Astrocyte (in vitro differentiated cells and primary cell): ENCODE measurements at regions not wholly inside any gene's neighbourhood (a gene's known extent, or its start where the extent isn't known, plus 50 kb on each side); places are given as distances from the start of the nearest gene placed in this dataset.

Source experiments
- DNase-seq: peaks from one replicate; pipeline ENCODE4 v3.0.0-alpha.2; 2010; ENCODE audit warnings: low read depth
- FAIRE-seq: peaks from 2 replicates; lab custom pipeline; 2011; peaks lifted over from hg19 to GRCh38; lab: Jason Lieb, UNC
- H2AFZ ChIP-seq: 2 replicates; pipeline ENCODE4 v1.6.0; 2012; ENCODE audit warnings: low read depth, low read length, inconsistent platforms
- H3K27ac ChIP-seq: 2 replicates; pipeline ENCODE4 v1.5.1; 2011; ENCODE audit warnings: low read depth, low read length, inconsistent platforms
- H3K27me3 ChIP-seq: 2 replicates; pipeline ENCODE4 v1.6.0; 2011; ENCODE audit warnings: low read length, inconsistent platforms; ENCODE audit not compliant: insufficient read depth
- H3K36me3 ChIP-seq: 2 replicates; pipeline ENCODE4 v1.5.1; 2011; ENCODE audit warnings: low read length, inconsistent platforms; ENCODE audit not compliant: insufficient read depth
- H3K4me1 ChIP-seq: 2 replicates; pipeline ENCODE4 v1.5.1; 2011; ENCODE audit warnings: low read length, inconsistent platforms; ENCODE audit not compliant: insufficient read depth
- H3K4me2 ChIP-seq: 2 replicates; pipeline ENCODE4 v1.6.0; 2012; ENCODE audit warnings: low read length, inconsistent platforms
- H3K4me3 ChIP-seq: 2 replicates; pipeline ENCODE4 v1.5.1; 2011; ENCODE audit warnings: low read depth, mild to moderate bottlenecking, low read length, inconsistent platforms; ENCODE audit not compliant: insufficient read depth
- H3K79me2 ChIP-seq: 2 replicates; pipeline ENCODE4 v1.6.0; 2012; ENCODE audit warnings: mild to moderate bottlenecking, low read length, inconsistent platforms; ENCODE audit not compliant: insufficient read depth
- H3K9ac ChIP-seq: 2 replicates; pipeline ENCODE4 v1.6.0; 2012; ENCODE audit warnings: mild to moderate bottlenecking, low read length, inconsistent platforms
- H3K9me3 ChIP-seq: 2 replicates; pipeline ENCODE4 v1.5.1; 2012; ENCODE audit warnings: low read depth, mild to moderate bottlenecking, low read length, inconsistent platforms; ENCODE audit not compliant: insufficient read depth
- H4K20me1 ChIP-seq: 2 replicates; pipeline ENCODE4 v1.6.0; 2012; ENCODE audit warnings: low read length, inconsistent platforms; ENCODE audit not compliant: insufficient read depth
- H3K27ac Mint-ChIP-seq: one replicate; pipeline ENCODE4 v1.8.0; 2021; ENCODE audit warnings: mild to moderate bottlenecking, mixed read lengths; ENCODE audit not compliant: unreplicated experiment
- H3K27me3 Mint-ChIP-seq: one replicate; pipeline ENCODE4 v1.8.0; 2021; ENCODE audit warnings: low read depth, mixed read lengths; ENCODE audit not compliant: unreplicated experiment
- H3K36me3 Mint-ChIP-seq: one replicate; pipeline ENCODE4 v1.8.0; 2021; ENCODE audit warnings: low read depth, mixed read lengths; ENCODE audit not compliant: unreplicated experiment
- H3K4me1 Mint-ChIP-seq: one replicate; pipeline ENCODE4 v1.8.0; 2021; ENCODE audit warnings: low read depth, mixed read lengths; ENCODE audit not compliant: unreplicated experiment
- H3K4me3 Mint-ChIP-seq: one replicate; pipeline ENCODE4 v1.8.0; 2021; ENCODE audit warnings: mild to moderate bottlenecking, moderate library complexity, mixed read lengths; ENCODE audit not compliant: unreplicated experiment
- H3K9me3 Mint-ChIP-seq: one replicate; pipeline ENCODE4 v1.8.0; 2021; ENCODE audit warnings: mild to moderate bottlenecking, mixed read lengths; ENCODE audit not compliant: unreplicated experiment
- EZH2 ChIP-seq: IDR thresholded peaks from 2 replicates; pipeline ENCODE4 v1.6.1; 2012; ENCODE audit warnings: mild to moderate bottlenecking, low read length, inconsistent platforms; ENCODE audit not compliant: insufficient read depth
- TF ChIP-seq, protein P1 (sequence below): IDR thresholded peaks from 2 replicates; pipeline ENCODE4 v1.5.1; 2011; ENCODE audit warnings: low read depth, mild to moderate bottlenecking, inconsistent platforms, low read length, moderate library complexity; ENCODE audit not compliant: insufficient read depth

DNA sequence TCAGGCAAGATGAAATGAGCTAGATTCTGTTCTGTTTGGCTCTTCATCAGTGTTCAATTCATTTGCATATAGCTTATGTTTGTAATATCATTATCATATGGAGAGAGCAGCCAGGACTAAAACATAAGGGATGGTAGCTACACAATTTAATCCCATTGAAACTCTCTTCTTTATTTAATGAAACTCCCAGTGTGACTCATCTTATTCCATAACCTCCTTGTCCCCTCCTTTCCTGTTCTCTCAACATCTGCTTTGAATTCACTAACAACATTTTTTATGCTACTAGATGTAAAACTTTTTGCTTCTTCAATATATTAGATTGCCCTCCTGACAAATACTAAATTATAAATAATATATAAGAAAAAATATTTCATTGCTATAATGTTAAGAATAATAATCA is 1823.4 kb downstream of the MAT2B start:
- FAIRE-seq (no peak), DNase-seq (peak; percentile 16)
- Mint-ChIP-seq H3K27ac (no peak overlapping the region), H3K27me3 (no peaks in the 10 kb centered on the region), H3K36me3 (no peaks in the 10 kb centered on the region), H3K4me1 (peaks cover 9% of the 10 kb centered on the region), H3K9me3 (no peaks in the 10 kb centered on the region), H3K4me3 (no peak overlapping the region)
- Histone ChIP-seq H4K20me1 (no peaks in the 10 kb centered on the region), H3K36me3 (no peaks in the 10 kb centered on the region), H3K27me3 (no peaks in the 10 kb centered on the region), H3K9me3 (no peaks in the 10 kb centered on the region), H3K9ac (no peak overlapping the region), H2AFZ (no peak overlapping the region), H3K79me2 (no peaks in the 10 kb centered on the region), H3K4me3 (no peak overlapping the region), H3K27ac (no peak overlapping the region), H3K4me2 (no peak overlapping the region), H3K4me1 (peaks cover 4% of the 10 kb centered on the region)
- TF ChIP-seq, protein P1, sequence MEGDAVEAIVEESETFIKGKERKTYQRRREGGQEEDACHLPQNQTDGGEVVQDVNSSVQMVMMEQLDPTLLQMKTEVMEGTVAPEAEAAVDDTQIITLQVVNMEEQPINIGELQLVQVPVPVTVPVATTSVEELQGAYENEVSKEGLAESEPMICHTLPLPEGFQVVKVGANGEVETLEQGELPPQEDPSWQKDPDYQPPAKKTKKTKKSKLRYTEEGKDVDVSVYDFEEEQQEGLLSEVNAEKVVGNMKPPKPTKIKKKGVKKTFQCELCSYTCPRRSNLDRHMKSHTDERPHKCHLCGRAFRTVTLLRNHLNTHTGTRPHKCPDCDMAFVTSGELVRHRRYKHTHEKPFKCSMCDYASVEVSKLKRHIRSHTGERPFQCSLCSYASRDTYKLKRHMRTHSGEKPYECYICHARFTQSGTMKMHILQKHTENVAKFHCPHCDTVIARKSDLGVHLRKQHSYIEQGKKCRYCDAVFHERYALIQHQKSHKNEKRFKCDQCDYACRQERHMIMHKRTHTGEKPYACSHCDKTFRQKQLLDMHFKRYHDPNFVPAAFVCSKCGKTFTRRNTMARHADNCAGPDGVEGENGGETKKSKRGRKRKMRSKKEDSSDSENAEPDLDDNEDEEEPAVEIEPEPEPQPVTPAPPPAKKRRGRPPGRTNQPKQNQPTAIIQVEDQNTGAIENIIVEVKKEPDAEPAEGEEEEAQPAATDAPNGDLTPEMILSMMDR = no peak
- TF ChIP-seq EZH2 = no peak

DNA sequence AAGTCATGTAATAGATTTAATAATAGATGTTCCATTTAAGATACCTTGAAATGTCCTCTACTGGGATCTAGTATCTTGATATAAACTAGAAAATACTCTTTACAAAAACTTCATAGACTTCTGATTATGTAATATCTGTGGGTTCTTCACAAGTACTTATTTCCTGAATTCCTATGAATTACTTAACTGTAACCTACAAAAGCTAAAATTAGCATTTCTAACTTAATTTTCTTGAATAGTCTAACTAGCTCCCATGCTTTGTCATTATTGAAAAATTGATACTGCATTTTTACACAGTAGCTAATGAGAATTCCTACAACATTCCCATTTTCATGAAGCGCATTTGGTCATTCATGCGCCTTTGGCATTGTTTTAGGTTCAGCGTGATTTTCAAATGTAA is 1828.2 kb downstream of the MAT2B start:
- TF ChIP-seq, protein P1 = no peak
- no peak for TF ChIP-seq EZH2
- no peaks in the 10 kb centered on the region for H3K36me3 ChIP-seq
- Mint-ChIP-seq H3K36me3 (no peaks in the 10 kb centered on the region), H3K9me3 (no peaks in the 10 kb centered on the region), H3K27me3 (no peaks in the 10 kb centered on the region), H3K4me3 (no peak overlapping the region), H3K27ac (no peak overlapping the region), H3K4me1 (peaks cover 18% of the 10 kb centered on the region)
- H3K4me1 ChIP-seq = peaks cover 12% of the 10 kb centered on the region
- no peak overlapping the region for H3K4me3 ChIP-seq
- DNase-seq (peak; percentile 51), FAIRE-seq (no peak)
- H4K20me1 ChIP-seq = no peaks in the 10 kb centered on the region
- H3K27ac ChIP-seq = peak overlapping the region; percentile 8
- H3K27me3 ChIP-seq = no peaks in the 10 kb centered on the region
- H3K79me2 ChIP-seq = no peaks in the 10 kb centered on the region
- no peak overlapping the region for H3K9ac ChIP-seq
- no peak overlapping the region for H3K4me2 ChIP-seq
- H3K9me3 ChIP-seq = no peaks in the 10 kb centered on the region
- no peak overlapping the region for H2AFZ ChIP-seq

DNA sequence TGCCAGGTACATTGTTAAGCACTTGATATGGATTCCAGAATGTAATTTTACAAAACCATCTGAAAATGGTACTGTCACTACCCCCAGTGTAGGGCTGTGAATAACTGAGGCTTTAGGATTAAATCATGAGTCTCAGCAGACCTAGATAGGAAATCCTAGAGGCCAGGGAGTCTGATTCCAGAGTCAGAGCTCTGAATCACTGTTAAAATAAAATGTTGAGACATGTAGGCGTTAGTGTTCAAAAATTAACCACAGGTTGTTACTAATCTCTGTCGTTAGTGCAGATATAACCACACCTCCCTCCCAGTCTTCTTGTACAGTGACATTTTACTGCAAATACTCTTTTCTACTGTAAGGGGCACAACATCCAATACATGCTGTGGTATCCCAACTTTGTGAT is 1828.8 kb downstream of the MAT2B start:
- no peak overlapping the region for H3K4me3 Mint-ChIP-seq
- H3K27me3 ChIP-seq = no peaks in the 10 kb centered on the region
- H3K36me3 ChIP-seq = no peaks in the 10 kb centered on the region
- H3K4me2 ChIP-seq = peak overlapping the region; percentile 30
- DNase-seq (peak; percentile 80), FAIRE-seq (no peak)
- TF ChIP-seq EZH2 = no peak
- TF ChIP-seq, protein P1 = no peak
- peak overlapping the region; percentile 8 for H3K27ac ChIP-seq
- H3K27me3 Mint-ChIP-seq = no peaks in the 10 kb centered on the region
- H4K20me1 ChIP-seq = no peaks in the 10 kb centered on the region
- H3K4me1 ChIP-seq = peaks cover 12% of the 10 kb centered on the region
- no peak overlapping the region for H3K9ac ChIP-seq
- H3K79me2 ChIP-seq = no peaks in the 10 kb centered on the region
- no peak overlapping the region for H3K4me3 ChIP-seq
- no peak overlapping the region for H2AFZ ChIP-seq
- no peak overlapping the region for H3K27ac Mint-ChIP-seq
- H3K9me3 Mint-ChIP-seq = no peaks in the 10 kb centered on the region
- no peaks in the 10 kb centered on the region for H3K9me3 ChIP-seq
- H3K4me1 Mint-ChIP-seq = peaks cover 18% of the 10 kb centered on the region
- no peaks in the 10 kb centered on the region for H3K36me3 Mint-ChIP-seq
